OCI-LY7 (cell line): ENCODE measurements at regions not wholly inside any gene's neighbourhood (a gene's known extent, or its start where the extent isn't known, plus 50 kb on each side); places are given as distances from the start of the nearest gene placed in this dataset.

Experiments used
- BruUV-seq: library from RNA; stranded (reverse); fragments of 400-500 nt; replicated peaks from 2 replicates; lab custom pipeline; 2021; lab: Mats Ljungman, UMichigan
- CTCF ChIA-PET: fragments of 300-600 bp; sonication (Branson Sonifier 250); formaldehyde crosslinking; loops from one replicate; lab custom pipeline; 2022; ENCODE audit warnings: antibody characterized with exemption; ENCODE audit not compliant: unreplicated experiment; lab: Charles Lee
- POLR2A ChIA-PET: fragments of 300-600 bp; sonication (Branson Sonifier 250); formaldehyde crosslinking; loops from one replicate; lab custom pipeline; 2022; ENCODE audit warnings: antibody characterized with exemption; lab: Charles Lee
- DNase-seq: peaks from one replicate; pipeline ENCODE4 v3.0.0-alpha.2; 2015; ENCODE audit warnings: low spot score
- H2AFZ ChIP-seq: fragments of 200-600 bp; sonication (generic), shearing (Covaris generic); 2 replicates; pipeline ENCODE4 v1.6.1; 2014; ENCODE audit warnings: mild to moderate bottlenecking, antibody characterized with exemption, low read length, moderate library complexity
- H3K27ac ChIP-seq: fragments of 200-600 bp; sonication (generic); 2 replicates; pipeline ENCODE4 v1.5.1; 2014; ENCODE audit warnings: mixed run types, low read depth, mild to moderate bottlenecking, moderate library complexity, low read length, inconsistent platforms; ENCODE audit not compliant: poor library complexity, severe bottlenecking
- H3K36me3 ChIP-seq: fragments of 200-600 bp; sonication (generic); 2 replicates; pipeline ENCODE4 v1.6.1; 2014; ENCODE audit warnings: mild to moderate bottlenecking, antibody characterized with exemption, low read length, moderate library complexity, mixed read lengths; ENCODE audit not compliant: insufficient read depth
- H3K4me1 ChIP-seq: fragments of 200-600 bp; sonication (generic); 2 replicates; pipeline ENCODE4 v1.5.1; 2014; ENCODE audit warnings: mild to moderate bottlenecking, low read length; ENCODE audit not compliant: insufficient read depth, poor library complexity, severe bottlenecking
- H3K4me2 ChIP-seq: fragments of 200-600 bp; sonication (generic); 2 replicates; pipeline ENCODE4 v1.6.1; 2014; ENCODE audit warnings: mild to moderate bottlenecking, low read length
- H3K4me3 ChIP-seq: fragments of 200-600 bp; sonication (generic); 2 replicates; pipeline ENCODE4 v1.5.1; 2014; ENCODE audit warnings: mild to moderate bottlenecking, low read depth, low read length; ENCODE audit not compliant: poor library complexity, severe bottlenecking
- H3K79me2 ChIP-seq: fragments of 200-600 bp; sonication (generic); 2 replicates; pipeline ENCODE4 v1.6.1; 2016; ENCODE audit warnings: low read depth, mild to moderate bottlenecking, low read length, moderate library complexity, mixed read lengths; ENCODE audit not compliant: insufficient read depth
- H3K9me2 ChIP-seq: fragments of 200-600 bp; sonication (generic); 2 replicates; pipeline ENCODE4 v1.6.1; 2016; ENCODE audit warnings: mild to moderate bottlenecking, low read length, mixed read lengths; ENCODE audit not compliant: insufficient read depth
- H3K9me3 ChIP-seq: fragments of 200-600 bp; sonication (generic); 2 replicates; pipeline ENCODE4 v1.6.1; 2014; ENCODE audit warnings: mild to moderate bottlenecking, mixed run types, low read length, mixed read lengths
- H4K20me1 ChIP-seq: fragments of 200-600 bp; sonication (generic); 2 replicates; pipeline ENCODE4 v1.6.1; 2014; ENCODE audit warnings: mild to moderate bottlenecking, antibody characterized with exemption, low read length, moderate library complexity, mixed read lengths; ENCODE audit not compliant: insufficient read depth
- EZH2phosphoT487 ChIP-seq: fragments of 200-600 bp; sonication (generic); IDR thresholded peaks from 2 replicates; pipeline ENCODE4 v1.6.1; 2018; ENCODE audit warnings: low read depth, borderline replicate concordance, mild to moderate bottlenecking, mixed run types, antibody characterized with exemption, low read length, moderate library complexity, mixed read lengths
- intact Hi-C: fragments of 100-400 bp; cut with micrococcal nuclease; formaldehyde crosslinking; loops from one replicate; pipeline ENCODE4 v1.10.0; 2022; ENCODE audit not compliant: unreplicated experiment
- TF ChIP-seq, protein P1 (sequence below): fragments of 200-600 bp; sonication (generic); conservative IDR thresholded peaks from 2 replicates; pipeline ENCODE4 v1.5.1; 2014; ENCODE audit warnings: mild to moderate bottlenecking, antibody characterized with exemption, low read length, moderate library complexity, mixed read lengths

DNA sequence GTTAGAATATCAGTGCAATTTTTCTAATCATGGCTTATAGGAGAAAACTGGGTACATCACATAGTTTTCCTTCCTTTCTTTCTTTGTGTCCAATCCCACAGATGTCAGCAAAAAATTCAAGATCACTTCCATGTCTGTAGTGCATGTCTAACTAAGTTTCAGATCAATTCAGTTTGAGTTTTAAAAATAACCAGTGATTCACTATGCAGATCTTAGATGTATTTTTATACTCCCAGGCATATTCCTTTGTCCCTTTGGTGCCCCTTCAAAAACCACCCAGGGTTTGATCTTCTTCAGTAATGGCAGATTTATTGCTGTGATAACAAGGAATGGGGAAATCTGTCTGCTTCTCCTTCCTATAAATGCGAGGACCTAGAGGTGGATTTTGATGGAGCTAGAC is 915.6 kb downstream of the METTL15 start:
- POLR2A ChIA-PET: no interaction called here
- TF ChIP-seq, protein P1, sequence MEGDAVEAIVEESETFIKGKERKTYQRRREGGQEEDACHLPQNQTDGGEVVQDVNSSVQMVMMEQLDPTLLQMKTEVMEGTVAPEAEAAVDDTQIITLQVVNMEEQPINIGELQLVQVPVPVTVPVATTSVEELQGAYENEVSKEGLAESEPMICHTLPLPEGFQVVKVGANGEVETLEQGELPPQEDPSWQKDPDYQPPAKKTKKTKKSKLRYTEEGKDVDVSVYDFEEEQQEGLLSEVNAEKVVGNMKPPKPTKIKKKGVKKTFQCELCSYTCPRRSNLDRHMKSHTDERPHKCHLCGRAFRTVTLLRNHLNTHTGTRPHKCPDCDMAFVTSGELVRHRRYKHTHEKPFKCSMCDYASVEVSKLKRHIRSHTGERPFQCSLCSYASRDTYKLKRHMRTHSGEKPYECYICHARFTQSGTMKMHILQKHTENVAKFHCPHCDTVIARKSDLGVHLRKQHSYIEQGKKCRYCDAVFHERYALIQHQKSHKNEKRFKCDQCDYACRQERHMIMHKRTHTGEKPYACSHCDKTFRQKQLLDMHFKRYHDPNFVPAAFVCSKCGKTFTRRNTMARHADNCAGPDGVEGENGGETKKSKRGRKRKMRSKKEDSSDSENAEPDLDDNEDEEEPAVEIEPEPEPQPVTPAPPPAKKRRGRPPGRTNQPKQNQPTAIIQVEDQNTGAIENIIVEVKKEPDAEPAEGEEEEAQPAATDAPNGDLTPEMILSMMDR: no peak
- no peak for TF ChIP-seq EZH2phosphoT487
- Histone ChIP-seq H3K4me2 (no peak overlapping the region), H4K20me1 (no peaks in the 10 kb centered on the region), H3K36me3 (no peaks in the 10 kb centered on the region), H2AFZ (no peak overlapping the region), H3K9me3 (peaks cover 6% of the 10 kb centered on the region; the same call in 1 of the 2 replicates), H3K4me3 (no peak overlapping the region), H3K9me2 (no peaks in the 10 kb centered on the region), H3K27ac (no peak overlapping the region), H3K4me1 (no peaks in the 10 kb centered on the region), H3K79me2 (no peaks in the 10 kb centered on the region)
- no peak for DNase-seq
- CTCF ChIA-PET: no interaction called here
- intact Hi-C loops: no loop called here
- no TSS peak for BruUV-seq

DNA sequence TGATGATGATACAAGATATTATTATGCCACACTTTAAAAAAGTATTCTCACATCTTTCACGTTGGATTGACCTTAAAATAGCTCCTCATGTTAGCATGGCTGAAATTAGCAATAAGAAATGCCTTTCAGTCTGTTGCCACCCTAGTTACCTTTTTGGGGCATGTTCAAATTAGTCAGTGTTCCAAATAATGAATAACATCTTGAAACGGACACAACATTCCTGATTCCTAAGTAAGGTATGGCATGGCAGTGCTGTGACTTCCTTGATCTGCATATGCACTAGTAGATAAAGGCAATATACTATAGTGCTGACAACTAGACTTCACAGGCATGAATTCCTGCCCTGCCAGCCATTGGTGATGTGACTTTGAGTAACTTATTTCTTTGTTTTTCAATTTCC is 914.5 kb downstream of the METTL15 start:
- Histone ChIP-seq H3K36me3 (no peaks in the 10 kb centered on the region), H3K27ac (no peak overlapping the region), H3K4me1 (no peaks in the 10 kb centered on the region), H3K4me3 (no peak overlapping the region), H3K9me2 (no peaks in the 10 kb centered on the region), H3K4me2 (no peak overlapping the region), H3K79me2 (no peaks in the 10 kb centered on the region), H3K9me3 (peaks cover 4% of the 10 kb centered on the region; the same call in 1 of the 2 replicates), H4K20me1 (no peaks in the 10 kb centered on the region), H2AFZ (no peak overlapping the region)
- TF ChIP-seq, protein P1: no peak
- TF ChIP-seq EZH2phosphoT487: no peak
- DNase-seq: no peak
- POLR2A ChIA-PET: no interaction called here
- BruUV-seq: no TSS peak
- CTCF ChIA-PET: no interaction called here
- intact Hi-C loops: no loop called here

DNA sequence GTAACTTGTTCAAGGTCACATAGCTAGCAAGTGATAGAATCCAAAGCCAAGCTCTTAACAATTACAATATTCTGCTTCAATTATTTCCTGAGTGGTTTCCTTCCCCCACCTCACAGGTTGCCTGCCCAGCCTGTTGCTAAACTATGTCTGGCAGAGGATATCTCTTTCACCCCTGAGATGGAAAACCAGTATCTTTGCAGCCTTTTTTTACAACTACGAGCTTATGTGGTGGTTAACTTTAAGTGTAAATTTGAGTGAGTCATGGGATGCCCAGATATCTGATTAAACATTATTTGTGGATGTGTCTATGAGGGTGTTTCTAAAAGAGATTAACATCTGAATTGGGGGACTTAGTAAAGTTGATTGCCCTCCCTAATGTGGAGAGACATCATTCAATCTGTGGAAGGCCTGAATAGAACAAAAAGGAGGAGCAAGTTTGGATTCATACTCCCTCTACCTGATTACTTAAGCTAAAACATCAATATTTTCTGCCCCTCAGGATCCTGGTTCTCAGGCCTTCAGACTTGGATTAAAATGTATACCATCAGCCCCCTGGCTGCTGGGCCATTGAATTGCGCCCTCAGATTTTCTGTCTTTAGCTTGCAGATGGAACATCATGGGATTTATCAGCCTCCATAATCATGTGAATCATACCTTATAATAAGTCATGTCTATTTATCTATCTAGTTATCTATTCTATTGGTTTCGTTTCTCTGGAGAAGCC is 911.9 kb downstream of the METTL15 start:
- Histone ChIP-seq H3K79me2 (no peaks in the 10 kb centered on the region), H3K36me3 (no peaks in the 10 kb centered on the region), H3K4me1 (no peaks in the 10 kb centered on the region), H3K27ac (no peak overlapping the region), H3K4me2 (no peak overlapping the region), H2AFZ (no peak overlapping the region), H3K9me3 (no peaks in the 10 kb centered on the region), H3K4me3 (no peak overlapping the region), H4K20me1 (no peaks in the 10 kb centered on the region), H3K9me2 (no peaks in the 10 kb centered on the region)
- intact Hi-C loops: no loop called here
- TF ChIP-seq, protein P1: 0 out of 2 replicates have a peak, but pooled peaks have one; percentile 17
- TF ChIP-seq EZH2phosphoT487: no peak
- no TSS peak for BruUV-seq
- CTCF ChIA-PET: no interaction called here
- no peak for DNase-seq
- POLR2A ChIA-PET: interaction anchor here (0.6 kb wide), 1 partner anchor 185 kb away, joined by 3 read pairs; no protein-coding TSS in a partner anchor
